Neural cell (in vitro differentiated cells): ENCODE measurements at regions not wholly inside any gene's neighbourhood (a gene's known extent, or its start where the extent isn't known, plus 50 kb on each side); places are given as distances from the start of the nearest gene placed in this dataset.

Source experiments
- H2AFZ ChIP-seq: fragments of 200-600, 300-800 bp; sonication (generic), shearing (Covaris generic); 2 replicates; pipeline ENCODE4 v1.6.0; 2014; ENCODE audit warnings: low read depth, mild to moderate bottlenecking, antibody characterized with exemption, low read length, moderate library complexity
- H3F3A ChIP-seq: fragments of 200-600 bp; shearing (Covaris generic); 2 replicates; pipeline ENCODE4 v1.6.1; 2016; ENCODE audit warnings: mild to moderate bottlenecking, moderate library complexity, mixed read lengths, antibody characterized with exemption, low read length; ENCODE audit not compliant: insufficient read depth, poor library complexity, severe bottlenecking
- H3K27ac ChIP-seq: fragments of 200-600, 300-800 bp; sonication (generic), shearing (Covaris generic); 2 replicates; pipeline ENCODE4 v1.5.1; 2014; ENCODE audit warnings: mild to moderate bottlenecking, low read length, moderate library complexity
- H3K27me3 ChIP-seq: fragments of 300-800, 200-600 bp; sonication (generic), shearing (Covaris generic); 2 replicates; pipeline ENCODE4 v1.6.0; 2014; ENCODE audit warnings: mild to moderate bottlenecking, low read depth, low read length, moderate library complexity; ENCODE audit not compliant: insufficient read depth
- H3K36me3 ChIP-seq: fragments of 300-800, 200-600 bp; sonication (generic), shearing (Covaris generic); 2 replicates; pipeline ENCODE4 v1.5.1; 2014; ENCODE audit warnings: mild to moderate bottlenecking, antibody characterized with exemption, low read length, moderate library complexity; ENCODE audit not compliant: insufficient read depth
- H3K4me2 ChIP-seq: fragments of 300-800, 200-600 bp; sonication (generic), shearing (Covaris generic); 2 replicates; pipeline ENCODE4 v1.6.0; 2014; ENCODE audit warnings: mild to moderate bottlenecking, low read length
- H3K4me3 ChIP-seq: fragments of 300-800, 200-600 bp; sonication (generic), shearing (Covaris generic); 2 replicates; pipeline ENCODE4 v1.5.1; 2014; ENCODE audit warnings: mild to moderate bottlenecking, low read length, moderate library complexity
- H3K79me2 ChIP-seq: fragments of 200-600 bp; shearing (Covaris generic); replicated peaks from 2 replicates; pipeline ENCODE4 v1.6.0; 2014; ENCODE audit warnings: mild to moderate bottlenecking, low read length, moderate library complexity; ENCODE audit not compliant: insufficient read depth
- H3K9ac ChIP-seq: fragments of 300-800, 200-600 bp; sonication (generic), shearing (Covaris generic); 2 replicates; pipeline ENCODE4 v1.6.1; 2016; ENCODE audit warnings: mild to moderate bottlenecking, low read length, mixed read lengths
- H3K9me2 ChIP-seq: fragments of 200-600 bp; shearing (Covaris generic); 2 replicates; pipeline ENCODE4 v1.6.1; 2016; ENCODE audit warnings: mild to moderate bottlenecking, low read length, mixed read lengths; ENCODE audit not compliant: insufficient read depth
- H3K9me3 ChIP-seq: fragments of 200-600, 300-800 bp; sonication (generic), shearing (Covaris generic); 2 replicates; pipeline ENCODE4 v1.6.1; 2016; ENCODE audit warnings: mild to moderate bottlenecking, mixed run types, low read length, moderate library complexity, mixed read lengths
- H4K20me1 ChIP-seq: fragments of 200-600 bp; shearing (Covaris generic); 2 replicates; pipeline ENCODE4 v1.6.1; 2016; ENCODE audit warnings: mild to moderate bottlenecking, mixed run types; ENCODE audit not compliant: insufficient read depth
- CTCF ChIP-seq: fragments of 450-650 bp; IDR thresholded peaks from 2 replicates; pipeline ENCODE4 v1.5.1; 2014; ENCODE audit warnings: antibody characterized with exemption, mild to moderate bottlenecking, moderate library complexity; ENCODE audit not compliant: poor library complexity, severe bottlenecking
- EP300 ChIP-seq: fragments of 450-650 bp; conservative IDR thresholded peaks from 2 replicates; pipeline ENCODE4 v1.6.1; 2014; ENCODE audit warnings: antibody characterized with exemption, mild to moderate bottlenecking, moderate library complexity; ENCODE audit not compliant: poor library complexity, severe bottlenecking
- EZH2 ChIP-seq: fragments of 200-600, 300-800 bp; shearing (Covaris generic), sonication (generic); IDR thresholded peaks from 2 replicates; pipeline ENCODE4 v1.6.1; 2014; ENCODE audit warnings: antibody characterized with exemption, low read length, borderline replicate concordance, mild to moderate bottlenecking; ENCODE audit not compliant: insufficient read depth, poor library complexity, severe bottlenecking
- MXI1 ChIP-seq: fragments of 450-650 bp; conservative IDR thresholded peaks from 2 replicates; pipeline ENCODE4 v1.6.1; 2014; ENCODE audit warnings: antibody characterized with exemption, mild to moderate bottlenecking; ENCODE audit not compliant: poor library complexity, severe bottlenecking
- POLR2AphosphoS5 ChIP-seq: IDR thresholded peaks from 2 replicates; pipeline ENCODE4 v1.6.1; 2012
- RAD21 ChIP-seq: fragments of 450-650 bp; conservative IDR thresholded peaks from 2 replicates; pipeline ENCODE4 v1.6.1; 2014; ENCODE audit warnings: antibody characterized with exemption, mild to moderate bottlenecking, moderate library complexity
- REST ChIP-seq: IDR thresholded peaks from 2 replicates; pipeline ENCODE4 v1.6.1; 2012; ENCODE audit warnings: borderline replicate concordance
- SMC3 ChIP-seq: fragments of 450-650 bp; conservative IDR thresholded peaks from 2 replicates; pipeline ENCODE4 v1.6.1; 2014; ENCODE audit warnings: antibody characterized with exemption, mild to moderate bottlenecking, moderate library complexity; ENCODE audit not compliant: poor library complexity
- TAF1 ChIP-seq: IDR thresholded peaks from 2 replicates; pipeline ENCODE4 v1.6.1; 2012; ENCODE audit warnings: low read depth

- Histone ChIP-seq H3K9ac (no peak overlapping the region), H3K79me2 (no peaks in the 10 kb centered on the region), H4K20me1 (no peaks in the 10 kb centered on the region), H3K27ac (no peak overlapping the region), H3K36me3 (no peaks in the 10 kb centered on the region), H3K4me2 (no peak overlapping the region), H3K9me3 (peaks cover 8% of the 10 kb centered on the region), H3K27me3 (no peaks in the 10 kb centered on the region), H2AFZ (no peak overlapping the region), H3K4me3 (no peak overlapping the region), H3K9me2 (no peaks in the 10 kb centered on the region), H3F3A (no peaks in the 10 kb centered on the region)
- TF ChIP-seq EZH2 (no peak), CTCF (no peak), POLR2AphosphoS5 (peak; percentile 66), EP300 (peak; percentile 88)
Observed at GRCh38 chr5:7016999-7017747, 303.9 kb downstream of the TENT4A start.

GRCh38 chr5:7018198-7018597, 305.0 kb downstream of the TENT4A start:
- Histone ChIP-seq H3K4me2 (no peak overlapping the region), H3F3A (no peaks in the 10 kb centered on the region), H3K4me3 (no peak overlapping the region), H3K27ac (no peak overlapping the region), H3K9me3 (peaks cover 13% of the 10 kb centered on the region), H2AFZ (no peak overlapping the region), H3K36me3 (no peaks in the 10 kb centered on the region), H3K9ac (no peak overlapping the region), H3K27me3 (no peaks in the 10 kb centered on the region), H3K79me2 (no peaks in the 10 kb centered on the region), H4K20me1 (no peaks in the 10 kb centered on the region), H3K9me2 (no peaks in the 10 kb centered on the region)
- no peak for TF ChIP-seq REST
- TF ChIP-seq SMC3, result no peak
- TF ChIP-seq MXI1, result no peak
- peak; percentile 76 for TF ChIP-seq EP300
- no peak for TF ChIP-seq TAF1
- TF ChIP-seq CTCF, result no peak
- TF ChIP-seq POLR2AphosphoS5, result peak; percentile 57
- TF ChIP-seq EZH2, result no peak
- no peak for TF ChIP-seq RAD21
